ENCODE measurements at regions not wholly inside any gene's neighbourhood (a gene's known extent, or its start where the extent isn't known, plus 50 kb on each side); places are given as distances from the start of the nearest gene placed in this dataset.

DNA sequence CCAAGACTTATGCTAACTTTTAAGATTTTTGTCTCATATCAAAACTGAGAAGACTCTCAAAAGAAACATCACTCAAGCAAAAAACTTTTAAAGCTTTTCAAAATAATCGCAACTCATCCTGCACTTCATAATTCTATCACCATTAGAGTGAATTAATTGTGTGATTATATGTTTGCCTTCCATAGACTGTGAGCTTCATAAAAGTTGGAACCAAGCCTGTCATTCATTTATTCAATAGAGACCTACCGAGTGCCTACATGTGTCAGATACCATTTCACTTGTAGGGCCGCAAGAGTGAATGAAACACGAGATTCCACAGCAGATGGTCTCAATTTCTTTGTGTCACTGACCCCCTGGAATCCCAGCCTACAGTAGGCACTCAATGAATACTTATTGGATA lies 106.4 kb downstream of the RHOU start:
- TF ChIP-seq, protein P1, sequence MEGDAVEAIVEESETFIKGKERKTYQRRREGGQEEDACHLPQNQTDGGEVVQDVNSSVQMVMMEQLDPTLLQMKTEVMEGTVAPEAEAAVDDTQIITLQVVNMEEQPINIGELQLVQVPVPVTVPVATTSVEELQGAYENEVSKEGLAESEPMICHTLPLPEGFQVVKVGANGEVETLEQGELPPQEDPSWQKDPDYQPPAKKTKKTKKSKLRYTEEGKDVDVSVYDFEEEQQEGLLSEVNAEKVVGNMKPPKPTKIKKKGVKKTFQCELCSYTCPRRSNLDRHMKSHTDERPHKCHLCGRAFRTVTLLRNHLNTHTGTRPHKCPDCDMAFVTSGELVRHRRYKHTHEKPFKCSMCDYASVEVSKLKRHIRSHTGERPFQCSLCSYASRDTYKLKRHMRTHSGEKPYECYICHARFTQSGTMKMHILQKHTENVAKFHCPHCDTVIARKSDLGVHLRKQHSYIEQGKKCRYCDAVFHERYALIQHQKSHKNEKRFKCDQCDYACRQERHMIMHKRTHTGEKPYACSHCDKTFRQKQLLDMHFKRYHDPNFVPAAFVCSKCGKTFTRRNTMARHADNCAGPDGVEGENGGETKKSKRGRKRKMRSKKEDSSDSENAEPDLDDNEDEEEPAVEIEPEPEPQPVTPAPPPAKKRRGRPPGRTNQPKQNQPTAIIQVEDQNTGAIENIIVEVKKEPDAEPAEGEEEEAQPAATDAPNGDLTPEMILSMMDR (conservative IDR thresholded peaks at IDR 0.05; ENCODE audit: low read depth in 2 of 2) = no peak
- TF ChIP-seq ZNF331 (CRISPR knock-in tag; IDR thresholded peaks at IDR 0.05; ENCODE audit: low read depth) = no peak

Data from GM23338 (cell line).